OCI-LY7 (cell line): ENCODE measurements at regions not wholly inside any gene's neighbourhood (a gene's known extent, or its start where the extent isn't known, plus 50 kb on each side); places are given as distances from the start of the nearest gene placed in this dataset.

Experiments
- EZH2phosphoT487 ChIP-seq: fragments of 200-600 bp; sonication (generic); IDR thresholded peaks from 2 replicates; pipeline ENCODE4 v1.6.1; 2018; ENCODE audit warnings: low read depth, borderline replicate concordance, mild to moderate bottlenecking, mixed run types, antibody characterized with exemption, low read length, moderate library complexity, mixed read lengths
- TF ChIP-seq, protein P1 (sequence below): fragments of 200-600 bp; sonication (generic); conservative IDR thresholded peaks from 2 replicates; pipeline ENCODE4 v1.5.1; 2014; ENCODE audit warnings: mild to moderate bottlenecking, antibody characterized with exemption, low read length, moderate library complexity, mixed read lengths

DNA sequence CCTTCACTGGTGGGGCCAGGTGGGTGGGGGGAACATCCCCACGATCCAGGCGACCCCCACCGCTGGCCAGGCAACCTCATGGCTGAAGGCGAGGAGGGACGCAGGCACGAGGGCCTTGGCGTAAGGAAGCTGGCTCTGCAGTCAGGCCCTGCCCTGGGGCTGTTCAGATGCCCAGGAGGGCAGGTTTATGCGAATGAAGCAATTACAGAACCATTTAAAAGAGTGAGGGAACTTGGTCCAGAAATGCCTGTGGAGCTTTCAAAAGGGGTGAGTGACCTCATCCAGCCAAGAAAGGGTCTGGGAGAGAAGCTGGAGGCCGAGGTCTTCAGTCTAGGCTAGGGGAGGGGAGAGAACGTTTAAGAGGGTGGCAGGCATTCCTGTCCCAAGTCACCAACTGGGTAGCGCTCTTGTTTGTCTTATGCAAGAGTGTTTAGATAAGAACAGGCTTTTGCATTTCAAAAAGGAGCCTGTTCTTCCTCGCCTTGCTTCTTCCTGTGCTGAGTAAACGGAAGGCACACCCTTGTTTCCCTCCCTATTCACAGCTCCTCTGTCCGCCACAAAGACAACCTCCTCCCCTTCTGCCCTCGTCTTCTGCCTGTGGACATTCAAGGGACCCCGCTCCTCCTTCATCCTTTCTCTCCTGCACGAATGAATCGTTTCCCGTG is 183.5 kb upstream of the SDK2 start:
- no peak for TF ChIP-seq EZH2phosphoT487
- TF ChIP-seq, protein P1, sequence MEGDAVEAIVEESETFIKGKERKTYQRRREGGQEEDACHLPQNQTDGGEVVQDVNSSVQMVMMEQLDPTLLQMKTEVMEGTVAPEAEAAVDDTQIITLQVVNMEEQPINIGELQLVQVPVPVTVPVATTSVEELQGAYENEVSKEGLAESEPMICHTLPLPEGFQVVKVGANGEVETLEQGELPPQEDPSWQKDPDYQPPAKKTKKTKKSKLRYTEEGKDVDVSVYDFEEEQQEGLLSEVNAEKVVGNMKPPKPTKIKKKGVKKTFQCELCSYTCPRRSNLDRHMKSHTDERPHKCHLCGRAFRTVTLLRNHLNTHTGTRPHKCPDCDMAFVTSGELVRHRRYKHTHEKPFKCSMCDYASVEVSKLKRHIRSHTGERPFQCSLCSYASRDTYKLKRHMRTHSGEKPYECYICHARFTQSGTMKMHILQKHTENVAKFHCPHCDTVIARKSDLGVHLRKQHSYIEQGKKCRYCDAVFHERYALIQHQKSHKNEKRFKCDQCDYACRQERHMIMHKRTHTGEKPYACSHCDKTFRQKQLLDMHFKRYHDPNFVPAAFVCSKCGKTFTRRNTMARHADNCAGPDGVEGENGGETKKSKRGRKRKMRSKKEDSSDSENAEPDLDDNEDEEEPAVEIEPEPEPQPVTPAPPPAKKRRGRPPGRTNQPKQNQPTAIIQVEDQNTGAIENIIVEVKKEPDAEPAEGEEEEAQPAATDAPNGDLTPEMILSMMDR: no peak
